ENCODE measurements at regions not wholly inside any gene's neighbourhood (a gene's known extent, or its start where the extent isn't known, plus 50 kb on each side); places are given as distances from the start of the nearest gene placed in this dataset.

DNA sequence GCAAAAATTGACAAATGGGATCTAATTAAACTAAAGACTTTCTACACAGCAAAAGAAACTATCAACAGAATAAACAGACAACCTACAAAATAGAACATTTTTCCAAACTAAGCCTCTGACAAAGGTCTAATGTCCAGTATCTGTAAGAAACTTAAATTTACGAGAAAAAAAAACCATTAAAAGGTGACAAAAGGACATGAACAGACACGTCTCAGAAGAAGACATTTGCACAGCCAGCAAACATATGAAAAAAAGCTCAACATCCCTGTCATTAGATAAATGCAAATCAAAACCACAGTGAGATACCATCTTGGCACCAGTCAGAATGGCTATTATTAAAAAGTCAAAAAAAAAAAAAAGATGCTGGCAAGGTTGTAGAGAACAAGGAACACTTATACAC lies 70.6 kb upstream of the GRIK2 start:
- no peaks in the 10 kb centered on the region for H3K4me1 ChIP-seq
- H3K27ac ChIP-seq = no peak overlapping the region
- no peak overlapping the region for H3K4me3 ChIP-seq
- ATAC-seq = no peak
- TF ChIP-seq, protein P1, sequence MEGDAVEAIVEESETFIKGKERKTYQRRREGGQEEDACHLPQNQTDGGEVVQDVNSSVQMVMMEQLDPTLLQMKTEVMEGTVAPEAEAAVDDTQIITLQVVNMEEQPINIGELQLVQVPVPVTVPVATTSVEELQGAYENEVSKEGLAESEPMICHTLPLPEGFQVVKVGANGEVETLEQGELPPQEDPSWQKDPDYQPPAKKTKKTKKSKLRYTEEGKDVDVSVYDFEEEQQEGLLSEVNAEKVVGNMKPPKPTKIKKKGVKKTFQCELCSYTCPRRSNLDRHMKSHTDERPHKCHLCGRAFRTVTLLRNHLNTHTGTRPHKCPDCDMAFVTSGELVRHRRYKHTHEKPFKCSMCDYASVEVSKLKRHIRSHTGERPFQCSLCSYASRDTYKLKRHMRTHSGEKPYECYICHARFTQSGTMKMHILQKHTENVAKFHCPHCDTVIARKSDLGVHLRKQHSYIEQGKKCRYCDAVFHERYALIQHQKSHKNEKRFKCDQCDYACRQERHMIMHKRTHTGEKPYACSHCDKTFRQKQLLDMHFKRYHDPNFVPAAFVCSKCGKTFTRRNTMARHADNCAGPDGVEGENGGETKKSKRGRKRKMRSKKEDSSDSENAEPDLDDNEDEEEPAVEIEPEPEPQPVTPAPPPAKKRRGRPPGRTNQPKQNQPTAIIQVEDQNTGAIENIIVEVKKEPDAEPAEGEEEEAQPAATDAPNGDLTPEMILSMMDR (IDR thresholded peaks at IDR 0.05) = no peak
- TF ChIP-seq POLR2A (IDR thresholded peaks at IDR 0.05) = no peak
- H3K36me3 ChIP-seq = no peaks in the 10 kb centered on the region
- no peaks in the 10 kb centered on the region for H3K27me3 ChIP-seq
- H3K9me3 ChIP-seq = no peaks in the 10 kb centered on the region
- WGBS (ENCODE audit: insufficient coverage, low coverage, low lambda C conversion rate, missing lambda C conversion rate) = 65% methylated on average over 2 of the region's 2 CpGs
- intact Hi-C loops (cut with DNase I) = no loop called here
- no peak for DNase-seq

DNA sequence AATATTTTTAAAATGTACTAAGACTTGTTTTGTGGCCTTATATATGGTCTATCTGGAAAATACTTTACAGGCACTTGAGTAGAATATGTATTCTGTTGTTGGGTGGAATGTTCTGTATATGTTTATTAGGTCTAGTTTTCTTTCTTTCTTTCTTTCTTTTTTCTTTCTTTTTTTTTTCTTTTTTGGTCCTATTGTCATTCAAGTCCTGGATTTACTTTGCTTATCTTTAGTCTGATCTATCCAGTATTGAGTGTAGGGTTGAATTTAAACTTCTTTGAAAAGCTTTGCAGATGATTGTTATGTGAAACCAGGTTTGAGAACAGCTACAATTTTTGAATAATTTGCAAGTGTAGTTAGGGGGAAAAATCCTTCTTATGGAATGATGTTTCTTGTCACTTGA lies 67.1 kb upstream of the GRIK2 start:
- no peak for ATAC-seq
- Histone ChIP-seq H3K4me1 (no peaks in the 10 kb centered on the region), H3K27me3 (no peaks in the 10 kb centered on the region), H3K27ac (no peak overlapping the region), H3K9me3 (no peaks in the 10 kb centered on the region), H3K36me3 (no peaks in the 10 kb centered on the region), H3K4me3 (no peak overlapping the region)
- intact Hi-C loops (cut with DNase I) = no loop called here
- DNase-seq = no peak
- TF ChIP-seq, protein P1 (IDR thresholded peaks at IDR 0.05) = no peak
- no peak for TF ChIP-seq POLR2A (IDR thresholded peaks at IDR 0.05)

DNA sequence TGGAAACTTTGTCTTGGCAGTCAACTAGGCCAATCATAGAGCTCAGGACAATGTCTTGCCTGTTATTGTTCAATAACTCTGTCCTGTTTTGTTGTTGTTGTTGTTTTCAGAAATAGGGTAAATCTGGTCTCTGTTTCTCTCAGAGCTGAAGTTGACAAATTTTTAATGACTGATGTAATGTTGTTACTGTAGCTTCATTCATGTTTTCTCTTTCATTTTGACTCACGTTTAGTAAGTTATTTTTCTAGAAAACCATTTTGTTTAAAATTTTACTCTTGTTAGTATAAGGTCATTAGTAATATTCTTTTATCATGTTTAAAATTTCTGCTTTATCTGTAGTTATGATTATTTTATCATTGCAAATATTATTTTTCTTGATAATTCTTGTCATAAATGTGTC lies 51.6 kb upstream of the GRIK2 start:
- DNase-seq = no peak
- no peaks in the 10 kb centered on the region for H3K9me3 ChIP-seq
- intact Hi-C loops (cut with DNase I) = no loop called here
- H3K36me3 ChIP-seq = no peaks in the 10 kb centered on the region
- no peaks in the 10 kb centered on the region for H3K27me3 ChIP-seq
- TF ChIP-seq POLR2A (IDR thresholded peaks at IDR 0.05) = no peak
- TF ChIP-seq, protein P1 (IDR thresholded peaks at IDR 0.05) = no peak
- no peak overlapping the region for H3K27ac ChIP-seq
- no peak for ATAC-seq
- no peak overlapping the region for H3K4me3 ChIP-seq
- WGBS (ENCODE audit: insufficient coverage, low coverage, low lambda C conversion rate, missing lambda C conversion rate) = 9% methylated on average over 1 of the region's 1 CpG
- H3K4me1 ChIP-seq = no peaks in the 10 kb centered on the region

All from right lobe of liver (tissue), 6 donors.